Suprapubic skin (tissue), 4 donors: ENCODE measurements at regions not wholly inside any gene's neighbourhood (a gene's known extent, or its start where the extent isn't known, plus 50 kb on each side); places are given as distances from the start of the nearest gene placed in this dataset.

Experiments used
- EP300 ChIP-seq: sonication (generic); formaldehyde crosslinking; IDR thresholded peaks from one replicate; pipeline ENCODE4 v1.6.1; 2017; ENCODE audit warnings: antibody characterized with exemption
- POLR2A ChIP-seq, 2 donors: fragments of 450-650 bp; IDR thresholded peaks; one replicate each; pipeline ENCODE4 v1.6.1; 2017; ENCODE audit warnings: antibody characterized with exemption in 2 of 2, mild to moderate bottlenecking in 2 of 2, moderate library complexity in 2 of 2
- POLR2AphosphoS5 ChIP-seq, 3 donors: sonication (generic); formaldehyde crosslinking; IDR thresholded peaks; one replicate each; pipeline ENCODE4 v1.6.1; 2017; ENCODE audit warnings: antibody characterized with exemption in 3 of 3
- TF ChIP-seq, protein P1 (sequence below), 2 donors: fragments of 200-600 bp in 1 of 2; fragments of 450-650 bp in 1 of 2; sonication (generic) in 1 of 2; IDR thresholded peaks; one replicate each; pipeline ENCODE4 v1.5.1; 2016 to 2019; ENCODE audit warnings: antibody characterized with exemption in 2 of 2, mild to moderate bottlenecking in 1 of 2, moderate library complexity in 1 of 2

DNA sequence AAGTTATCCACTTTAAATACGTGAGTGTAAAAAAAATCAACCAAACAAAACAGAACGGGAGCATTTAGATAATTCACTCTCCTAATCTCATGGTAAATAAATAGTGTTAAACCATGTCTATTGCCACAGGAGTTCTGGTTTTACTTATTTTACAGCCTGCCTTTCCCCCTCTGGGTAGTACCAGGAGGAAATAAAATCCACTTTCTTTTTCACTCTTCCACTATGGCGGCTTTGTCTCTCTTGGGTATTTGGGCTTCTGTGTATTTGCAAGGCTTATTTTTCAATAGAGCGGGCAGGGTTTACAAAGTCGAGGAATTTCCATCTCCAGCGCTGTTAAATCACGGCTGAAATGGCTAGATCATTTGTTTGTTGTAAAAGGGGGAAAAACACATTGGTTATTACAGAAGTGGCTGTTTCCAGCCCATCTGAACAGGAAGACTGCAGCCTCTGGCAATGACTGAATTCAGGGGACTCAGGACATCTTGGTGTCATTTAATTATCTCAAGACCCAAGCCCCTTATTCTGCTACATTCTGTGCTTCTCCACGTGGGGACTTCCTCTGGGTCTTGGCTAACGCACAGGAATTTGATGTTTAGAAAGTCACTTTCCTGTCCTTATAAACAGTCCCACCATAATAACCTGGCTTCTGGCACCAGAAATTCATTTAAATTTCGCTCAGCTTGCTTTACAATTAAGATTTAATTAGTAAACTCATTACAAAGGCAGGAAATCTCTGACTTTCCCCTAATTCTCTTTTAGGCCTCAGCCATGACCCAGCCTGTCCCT, 323.9 kb downstream of the GATA3 start:
- TF ChIP-seq, protein P1, sequence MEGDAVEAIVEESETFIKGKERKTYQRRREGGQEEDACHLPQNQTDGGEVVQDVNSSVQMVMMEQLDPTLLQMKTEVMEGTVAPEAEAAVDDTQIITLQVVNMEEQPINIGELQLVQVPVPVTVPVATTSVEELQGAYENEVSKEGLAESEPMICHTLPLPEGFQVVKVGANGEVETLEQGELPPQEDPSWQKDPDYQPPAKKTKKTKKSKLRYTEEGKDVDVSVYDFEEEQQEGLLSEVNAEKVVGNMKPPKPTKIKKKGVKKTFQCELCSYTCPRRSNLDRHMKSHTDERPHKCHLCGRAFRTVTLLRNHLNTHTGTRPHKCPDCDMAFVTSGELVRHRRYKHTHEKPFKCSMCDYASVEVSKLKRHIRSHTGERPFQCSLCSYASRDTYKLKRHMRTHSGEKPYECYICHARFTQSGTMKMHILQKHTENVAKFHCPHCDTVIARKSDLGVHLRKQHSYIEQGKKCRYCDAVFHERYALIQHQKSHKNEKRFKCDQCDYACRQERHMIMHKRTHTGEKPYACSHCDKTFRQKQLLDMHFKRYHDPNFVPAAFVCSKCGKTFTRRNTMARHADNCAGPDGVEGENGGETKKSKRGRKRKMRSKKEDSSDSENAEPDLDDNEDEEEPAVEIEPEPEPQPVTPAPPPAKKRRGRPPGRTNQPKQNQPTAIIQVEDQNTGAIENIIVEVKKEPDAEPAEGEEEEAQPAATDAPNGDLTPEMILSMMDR (IDR thresholded peaks at IDR 0.05), result no peak
- TF ChIP-seq EP300 (no peak), POLR2AphosphoS5 (IDR thresholded peaks at IDR 0.05) (no peak), POLR2A (IDR thresholded peaks at IDR 0.05) (no peak)
